ENCODE measurements at regions not wholly inside any gene's neighbourhood (a gene's known extent, or its start where the extent isn't known, plus 50 kb on each side); places are given as distances from the start of the nearest gene placed in this dataset.
"Not testable (repeated sequence)": the region's sequence is repeated elsewhere in the genome, so short reads cannot be mapped to it uniquely, and the experiment has no call there.

GRCh38 chr6:146981981-146982380 is 222.2 kb upstream of the STXBP5 start:
- Histone ChIP-seq H3K4me1 (ENCODE audit: insufficient read depth, low read length) (no peaks in the 10 kb centered on the region), H3K27ac (ENCODE audit: low read depth, low read length) (no peak overlapping the region), H3K9me3 (ENCODE audit: control insufficient read depth in 1 of 2, low read length in 2 of 2) (no peaks in the 10 kb centered on the region), H3K4me3 (ENCODE audit: low read length in 2 of 2) (no peak overlapping the region), H3K36me3 (ENCODE audit: insufficient read depth, low read length) (no peaks in the 10 kb centered on the region), H3K27me3 (ENCODE audit: insufficient read depth, low read length) (no peaks in the 10 kb centered on the region)
- no peak for DNase-seq
- H3K27me3 Mint-ChIP-seq = peaks cover 0 to 3% of the 10 kb centered on the region in 2 donors
- intact Hi-C loops (cut with micrococcal nuclease) = no loop called here
- no peaks in the 10 kb centered on the region for H3K36me3 Mint-ChIP-seq
- H3K27ac Mint-ChIP-seq = no peak overlapping the region
- POLR2A ChIA-PET (ENCODE audit: partially characterized antibody) = no interaction called here
- CTCF ChIA-PET (ENCODE audit: partially characterized antibody) = no interaction called here
- peaks cover 0 to 3% (median 0%) of the 10 kb centered on the region in 8 donors for H3K9me3 Mint-ChIP-seq
- peaks cover 0 to 1% (median 0%) of the 10 kb centered on the region in 4 donors for H3K4me1 Mint-ChIP-seq
- no peak overlapping the region for H3K4me3 Mint-ChIP-seq

- ChIA-PET CTCF (ENCODE audit: partially characterized antibody) (no interaction called here), POLR2A (ENCODE audit: partially characterized antibody) (no interaction called here)
- Mint-ChIP-seq H3K4me3 (no peak overlapping the region), H3K9me3 (peaks cover 0 to 3% (median under 1%) of the 10 kb centered on the region in 8 donors), H3K4me1 (peaks cover 0 to 1% (median 0%) of the 10 kb centered on the region in 4 donors), H3K27ac (no peak overlapping the region), H3K27me3 (peaks cover 0 to 7% of the 10 kb centered on the region in 2 donors), H3K36me3 (no peaks in the 10 kb centered on the region)
- H3K9me3 ChIP-seq (ENCODE audit: control insufficient read depth in 1 of 2, low read length in 2 of 2) = no peaks in the 10 kb centered on the region
- H3K4me1 ChIP-seq (ENCODE audit: insufficient read depth, low read length) = no peaks in the 10 kb centered on the region
- DNase-seq = no peak
- H3K36me3 ChIP-seq (ENCODE audit: insufficient read depth, low read length) = no peaks in the 10 kb centered on the region
- no peak overlapping the region for H3K27ac ChIP-seq (ENCODE audit: low read depth, low read length)
- no peak overlapping the region for H3K4me3 ChIP-seq (ENCODE audit: low read length in 2 of 2)
- intact Hi-C loops (cut with micrococcal nuclease) = no loop called here
- H3K27me3 ChIP-seq (ENCODE audit: insufficient read depth, low read length) = no peaks in the 10 kb centered on the region
Measured at GRCh38 chr6:146984251-146984924, 219.8 kb upstream of the STXBP5 start.

- ChIA-PET POLR2A (ENCODE audit: partially characterized antibody) (no interaction called here), CTCF (ENCODE audit: partially characterized antibody) (no interaction called here)
- no peak overlapping the region for H3K4me3 Mint-ChIP-seq
- no peaks in the 10 kb centered on the region for H3K4me1 ChIP-seq (ENCODE audit: insufficient read depth, low read length)
- intact Hi-C loops (cut with micrococcal nuclease) = no loop called here
- no peaks in the 10 kb centered on the region for H3K36me3 Mint-ChIP-seq
- no peaks in the 10 kb centered on the region for H3K9me3 ChIP-seq (ENCODE audit: control insufficient read depth in 1 of 2, low read length in 2 of 2)
- H3K27me3 Mint-ChIP-seq = peaks cover 0 to 7% of the 10 kb centered on the region in 2 donors
- no peaks in the 10 kb centered on the region for H3K27me3 ChIP-seq (ENCODE audit: insufficient read depth, low read length)
- H3K4me3 ChIP-seq (ENCODE audit: low read length in 2 of 2) = no peak overlapping the region
- H3K9me3 Mint-ChIP-seq = peaks cover 0 to 3% (median under 1%) of the 10 kb centered on the region in 8 donors
- no peak overlapping the region for H3K27ac ChIP-seq (ENCODE audit: low read depth, low read length)
- peaks cover 0 to 1% (median 0%) of the 10 kb centered on the region in 4 donors for H3K4me1 Mint-ChIP-seq
- H3K36me3 ChIP-seq (ENCODE audit: insufficient read depth, low read length) = no peaks in the 10 kb centered on the region
- no peak overlapping the region for H3K27ac Mint-ChIP-seq
- no peak for DNase-seq
Measured at GRCh38 chr6:146985111-146985510, 219.1 kb upstream of the STXBP5 start.

DNA sequence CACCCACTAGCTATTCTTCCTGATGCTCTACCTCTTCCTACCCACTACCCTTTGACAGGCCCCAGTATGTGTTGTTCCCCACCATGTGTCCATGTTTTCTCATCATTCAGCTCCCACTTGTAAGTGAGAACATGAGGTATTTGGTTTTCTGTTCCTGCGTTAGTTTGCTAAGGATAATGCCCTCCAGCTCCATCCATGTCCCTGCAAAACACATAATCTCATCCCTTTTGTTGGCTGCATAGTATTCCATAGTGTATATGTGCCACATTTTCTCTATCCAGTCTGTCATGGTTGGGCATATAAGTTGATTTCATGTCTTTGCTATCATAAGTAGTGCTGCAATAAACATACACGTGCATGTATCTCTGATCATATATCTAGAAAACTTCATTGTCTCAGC is 218.3 kb upstream of the STXBP5 start:
- no peaks in the 10 kb centered on the region for H3K36me3 Mint-ChIP-seq
- Histone ChIP-seq H3K36me3 (ENCODE audit: insufficient read depth, low read length) (no peaks in the 10 kb centered on the region), H3K27me3 (ENCODE audit: insufficient read depth, low read length) (no peaks in the 10 kb centered on the region), H3K4me1 (ENCODE audit: insufficient read depth, low read length) (no peaks in the 10 kb centered on the region), H3K27ac (ENCODE audit: low read depth, low read length) (no peak overlapping the region), H3K4me3 (ENCODE audit: low read length in 2 of 2) (no peak overlapping the region), H3K9me3 (ENCODE audit: control insufficient read depth in 1 of 2, low read length in 2 of 2) (no peaks in the 10 kb centered on the region)
- H3K9me3 Mint-ChIP-seq = peaks cover 0 to 3% (median 0%) of the 10 kb centered on the region in 8 donors
- peaks cover 0 to 1% (median 0%) of the 10 kb centered on the region in 4 donors for H3K4me1 Mint-ChIP-seq
- peaks cover 0 to 4% of the 10 kb centered on the region in 2 donors for H3K27me3 Mint-ChIP-seq
- DNase-seq = no peak
- H3K4me3 Mint-ChIP-seq = no peak overlapping the region
- no peak overlapping the region for H3K27ac Mint-ChIP-seq
- intact Hi-C loops (cut with micrococcal nuclease) = no loop called here
- ChIA-PET CTCF (ENCODE audit: partially characterized antibody) (no interaction called here), POLR2A (ENCODE audit: partially characterized antibody) (no interaction called here)

DNA sequence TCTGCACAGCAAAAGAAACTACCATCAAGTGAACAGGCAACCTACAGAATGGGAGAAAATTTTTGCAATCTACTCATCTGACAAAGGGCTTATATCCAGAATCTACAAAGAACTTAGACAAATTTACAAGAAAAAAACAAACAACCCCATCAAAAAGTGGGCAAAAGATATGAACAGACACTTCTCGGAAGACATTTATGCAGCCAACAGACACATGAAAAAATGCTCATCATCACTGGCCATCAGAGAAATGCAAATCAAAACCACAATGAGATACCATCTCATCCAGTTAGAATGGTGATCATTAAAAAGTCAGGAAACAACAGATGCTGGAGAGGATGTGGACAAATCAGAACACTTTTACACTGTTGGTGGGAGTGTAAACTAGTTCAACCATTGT is 216.3 kb upstream of the STXBP5 start:
- intact Hi-C loops (cut with micrococcal nuclease); H3K4me1 ChIP-seq (ENCODE audit: insufficient read depth, low read length); H3K4me1 Mint-ChIP-seq; H3K4me3 Mint-ChIP-seq; H3K4me3 ChIP-seq (ENCODE audit: low read length in 2 of 2); H3K27me3 ChIP-seq (ENCODE audit: insufficient read depth, low read length); H3K27me3 Mint-ChIP-seq; H3K36me3 ChIP-seq (ENCODE audit: insufficient read depth, low read length); H3K27ac Mint-ChIP-seq; H3K36me3 Mint-ChIP-seq; POLR2A ChIA-PET (ENCODE audit: partially characterized antibody); DNase-seq; H3K9me3 ChIP-seq (ENCODE audit: control insufficient read depth in 1 of 2, low read length in 2 of 2); H3K27ac ChIP-seq (ENCODE audit: low read depth, low read length); CTCF ChIA-PET (ENCODE audit: partially characterized antibody); H3K9me3 Mint-ChIP-seq: not testable (repeated sequence)

GRCh38 chr6:146989860-146990259 is 214.4 kb upstream of the STXBP5 start:
- H3K9me3 Mint-ChIP-seq = peaks cover 0 to 6% (median under 1%) of the 10 kb centered on the region in 8 donors
- intact Hi-C loops (cut with micrococcal nuclease) = no loop called here

GRCh38 chr6:146990284-146990683 is 213.9 kb upstream of the STXBP5 start:
- Histone ChIP-seq H3K36me3 (ENCODE audit: insufficient read depth, low read length) (no peaks in the 10 kb centered on the region), H3K4me3 (ENCODE audit: low read length in 2 of 2) (no peak overlapping the region), H3K9me3 (ENCODE audit: control insufficient read depth in 1 of 2, low read length in 2 of 2) (no peaks in the 10 kb centered on the region), H3K27ac (ENCODE audit: low read depth, low read length) (no peak overlapping the region), H3K27me3 (ENCODE audit: insufficient read depth, low read length) (no peaks in the 10 kb centered on the region), H3K4me1 (ENCODE audit: insufficient read depth, low read length) (no peaks in the 10 kb centered on the region)
- H3K36me3 Mint-ChIP-seq = no peaks in the 10 kb centered on the region
- ChIA-PET POLR2A (ENCODE audit: partially characterized antibody) (no interaction called here), CTCF (ENCODE audit: partially characterized antibody) (no interaction called here)
- peaks cover 0 to 4% of the 10 kb centered on the region in 2 donors for H3K27me3 Mint-ChIP-seq
- intact Hi-C loops (cut with micrococcal nuclease) = no loop called here
- H3K4me3 Mint-ChIP-seq = no peak overlapping the region
- peak overlapping the region in 1 of 7 donors; percentile 55 for H3K27ac Mint-ChIP-seq
- DNase-seq = no peak
- H3K4me1 Mint-ChIP-seq = no peaks in the 10 kb centered on the region
- peaks cover 0 to 6% (median under 1%) of the 10 kb centered on the region in 8 donors for H3K9me3 Mint-ChIP-seq

More at GRCh38 chr6:146989860-146990259, 214.4 kb upstream of the STXBP5 start:
- Mint-ChIP-seq H3K4me1 (no peaks in the 10 kb centered on the region), H3K27ac (no peak overlapping the region), H3K36me3 (no peaks in the 10 kb centered on the region), H3K4me3 (no peak overlapping the region), H3K27me3 (peaks cover 0 to 4% of the 10 kb centered on the region in 2 donors)
- POLR2A ChIA-PET (ENCODE audit: partially characterized antibody) = no interaction called here
- H3K9me3 ChIP-seq (ENCODE audit: control insufficient read depth in 1 of 2, low read length in 2 of 2) = no peaks in the 10 kb centered on the region
- no peak overlapping the region for H3K4me3 ChIP-seq (ENCODE audit: low read length in 2 of 2)
- H3K4me1 ChIP-seq (ENCODE audit: insufficient read depth, low read length) = no peaks in the 10 kb centered on the region
- CTCF ChIA-PET (ENCODE audit: partially characterized antibody) = no interaction called here
- DNase-seq = no peak
- no peaks in the 10 kb centered on the region for H3K36me3 ChIP-seq (ENCODE audit: insufficient read depth, low read length)
- no peak overlapping the region for H3K27ac ChIP-seq (ENCODE audit: low read depth, low read length)
- H3K27me3 ChIP-seq (ENCODE audit: insufficient read depth, low read length) = no peaks in the 10 kb centered on the region
